ENCODE measurements at regions not wholly inside any gene's neighbourhood (a gene's known extent, or its start where the extent isn't known, plus 50 kb on each side); places are given as distances from the start of the nearest gene placed in this dataset.

- in situ Hi-C loops (cut with MboI; ENCODE audit: low sequenced_read_pairs): no loop called here
- Histone ChIP-seq H3K27ac (ENCODE audit: insufficient read depth, low read length) (no peak overlapping the region), H2AK9ac (replicated peaks; ENCODE audit: low read depth, low read length, poor library complexity) (no peak overlapping the region), H3K14ac (replicated peaks; ENCODE audit: low read depth, low read length) (no peak overlapping the region), H3K9ac (ENCODE audit: low read depth, low read length) (no peak overlapping the region), H3K9me3 (ENCODE audit: control insufficient read depth, insufficient read depth, low read length) (peaks cover 9% of the 10 kb centered on the region), H2AFZ (replicated peaks; ENCODE audit: low read length, poor library complexity) (no peak overlapping the region), H3K4ac (ENCODE audit: low read depth, low read length) (no peak overlapping the region), H3K27me3 (ENCODE audit: control insufficient read depth, insufficient read depth, low read length) (no peaks in the 10 kb centered on the region), H3K56ac (ENCODE audit: extremely low read depth, insufficient read depth, low read length) (no peak overlapping the region), H4K20me1 (ENCODE audit: insufficient read depth, low read length) (no peaks in the 10 kb centered on the region), H2BK120ac (ENCODE audit: low read depth, low read length) (no peak overlapping the region), H3K18ac (ENCODE audit: low read depth, low read length) (no peak overlapping the region), H3K4me3 (ENCODE audit: insufficient read depth, low read depth, low read length) (no peak overlapping the region), H3K9me1 (ENCODE audit: insufficient read depth, low read length) (no peaks in the 10 kb centered on the region), H2BK20ac (ENCODE audit: low read depth, low read length) (no peak overlapping the region), H3K79me1 (ENCODE audit: low read depth in 1 of 2, low read length in 2 of 2) (no peaks in the 10 kb centered on the region), H3K4me2 (ENCODE audit: low read depth, low read length) (no peak overlapping the region), H3K36me3 (ENCODE audit: control insufficient read depth, insufficient read depth, low read length) (no peaks in the 10 kb centered on the region), H3K23ac (ENCODE audit: low read depth, low read length) (no peak overlapping the region), H2BK5ac (ENCODE audit: low read depth, low read length, poor library complexity, severe bottlenecking) (no peak overlapping the region), H2AK5ac (ENCODE audit: low read depth, low read length) (no peak overlapping the region), H4K8ac (ENCODE audit: low read depth in 2 of 2, low read length in 2 of 2) (no peak overlapping the region), H3K4me1 (ENCODE audit: control insufficient read depth, insufficient read depth, low read length) (no peaks in the 10 kb centered on the region), H4K91ac (ENCODE audit: insufficient read depth, low read depth, low read length) (no peak overlapping the region), H4K5ac (ENCODE audit: low read depth, low read length) (no peak overlapping the region), H2BK15ac (ENCODE audit: low read depth, low read length) (no peak overlapping the region)
- TF ChIP-seq CEBPB (IDR thresholded peaks at IDR 0.05; ENCODE audit: low read depth, low read length) (no peak), CTCF (conservative IDR thresholded peaks at IDR 0.05; ENCODE audit: low read depth, low read length) (no peak), RAD21 (IDR thresholded peaks at IDR 0.05; ENCODE audit: low read length) (no peak), MAFK (IDR thresholded peaks at IDR 0.05; ENCODE audit: low read depth, low read length) (no peak)
- ChIA-PET CTCF (no interaction called here), POLR2A (ENCODE audit: unreplicated experiment) (no interaction called here)
- ATAC-seq (ENCODE audit: low read depth) (no peak), DNase-seq (no peak)
- dilution Hi-C loops (cut with HindIII; ENCODE audit: low sequenced_read_pairs, unreplicated experiment): no loop called here
- no CpG with 5 or more reads among the region's 3 CpGs for WGBS, 2 experiments (ENCODE audit: extremely low coverage in 2 of 2, insufficient read length in 1 of 2)
- intact Hi-C loops (cut with micrococcal nuclease): no loop called here
- no TSS peak for BruUV-seq (replicated peaks)
Measured at GRCh38 chr5:18972177-18972576, 1015.8 kb downstream of the CDH18 start.

Measured in IMR-90 (cell line).